Hematopoietic multipotent progenitor cell treated with erythropoietin and hydrocortisone succinate and interleukin-3 and kit ligand, for 4 days (in vitro differentiated cells): ENCODE measurements at regions not wholly inside any gene's neighbourhood (a gene's known extent, or its start where the extent isn't known, plus 50 kb on each side); places are given as distances from the start of the nearest gene placed in this dataset.
A peak's percentile ranks its signal among the peaks of the same experiment; 100 is the strongest.

Experiments
- DNase-seq: peaks from one replicate; pipeline ENCODE4 v3.0.0-alpha.2; 2015

DNA sequence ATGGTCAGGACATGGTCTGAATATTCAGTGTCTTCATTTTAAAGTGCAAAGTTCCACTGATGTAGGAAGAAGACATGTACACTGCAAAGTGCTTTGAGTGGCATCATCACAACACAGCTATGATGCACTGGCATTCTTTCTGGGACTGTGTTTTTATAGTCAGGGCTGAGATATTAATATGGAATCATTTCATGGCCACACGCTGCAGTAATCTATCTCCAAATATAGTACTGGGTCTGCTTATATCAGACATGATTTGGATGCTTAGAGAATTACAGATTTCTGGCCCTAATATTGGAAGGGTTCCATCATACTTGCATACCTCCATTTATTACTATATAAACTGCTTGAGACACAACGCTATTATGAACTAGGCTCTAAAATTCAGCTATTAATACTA is 1170.9 kb downstream of the NLGN4X start:
- DNase-seq, result no peak

DNA sequence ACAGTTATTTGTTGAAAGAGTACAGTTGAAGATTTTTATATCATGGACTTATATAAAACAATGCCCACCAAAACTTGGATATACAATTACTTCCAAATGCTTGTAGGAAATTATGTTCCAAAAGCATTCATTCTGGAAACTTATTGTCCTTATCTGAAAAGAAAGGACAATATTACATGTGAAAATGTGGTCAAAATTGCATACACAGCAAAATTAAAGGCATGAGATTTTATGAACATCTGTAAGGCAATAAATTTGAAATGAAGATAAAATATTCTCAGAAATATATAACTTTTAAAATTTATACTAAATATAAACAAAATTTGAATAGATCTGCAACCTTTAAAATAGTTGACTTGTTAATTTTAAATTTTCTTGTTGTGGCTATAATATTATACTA is 1173.8 kb downstream of the NLGN4X start:
- no peak for DNase-seq

GRCh38 chrX:5051831-5052491 is 1176.7 kb downstream of the NLGN4X start:
- DNase-seq, result peak; percentile 94

GRCh38 chrX:5042563-5042962 is 1186.1 kb downstream of the NLGN4X start:
- DNase-seq, result no peak

DNA sequence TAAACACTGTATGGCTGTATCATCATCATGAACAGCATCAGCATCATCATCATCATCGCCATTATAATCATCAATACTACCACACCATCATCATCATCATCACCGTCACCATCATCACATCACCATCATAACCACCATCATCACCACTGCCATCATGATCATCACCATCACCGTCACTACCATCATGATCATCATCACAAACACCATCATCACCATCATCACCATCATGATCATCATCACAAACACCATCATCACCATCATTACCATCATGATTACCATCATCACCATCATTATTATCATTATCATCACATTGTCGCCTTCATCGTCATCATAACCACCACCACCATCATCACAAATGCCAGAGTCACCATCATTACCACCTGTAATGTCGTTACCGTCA is 1196.9 kb downstream of the NLGN4X start:
- no peak for DNase-seq

DNA sequence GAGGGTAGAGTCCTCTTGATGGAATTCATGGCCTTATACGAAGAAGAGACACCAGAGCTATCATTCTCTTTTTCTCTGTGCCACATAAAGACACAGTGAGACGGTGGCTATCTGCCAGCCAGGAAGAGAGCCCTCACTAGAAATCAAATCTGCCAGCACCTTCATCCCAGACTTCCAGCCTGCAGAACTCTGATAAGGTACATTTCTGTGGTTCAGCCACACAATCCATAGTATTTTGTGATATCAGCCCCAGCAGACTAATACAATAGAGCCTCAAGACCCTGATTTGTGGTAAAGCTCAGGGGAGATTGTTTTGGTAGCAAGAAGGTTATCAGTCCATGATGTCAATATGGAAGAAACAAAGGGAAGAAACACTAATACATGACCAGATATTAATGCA is 1213.2 kb downstream of the NLGN4X start:
- DNase-seq, result peak; percentile 86

- DNase-seq, result peak; percentile 32
Measured at GRCh38 chrX:4994855-4995254, 1233.8 kb downstream of the NLGN4X start.

DNA sequence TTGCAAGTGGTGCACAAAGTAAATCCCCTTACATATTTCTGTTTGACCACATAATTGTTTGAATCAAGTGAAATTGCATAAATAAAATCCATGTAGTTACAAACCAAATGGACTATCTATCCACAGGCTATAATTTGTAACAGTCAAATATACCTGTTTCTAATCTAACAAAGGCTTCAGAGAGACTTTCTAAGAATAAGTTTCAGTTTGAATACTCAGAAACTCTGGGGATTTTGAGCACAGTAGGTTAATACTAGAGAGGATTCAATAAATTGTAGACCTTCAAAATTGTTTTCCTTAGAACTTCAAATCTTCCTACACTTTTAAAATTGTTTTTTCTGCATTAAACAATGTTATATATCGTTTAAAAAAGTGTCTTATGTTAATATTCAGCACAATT is 1250.1 kb downstream of the NLGN4X start:
- no peak for DNase-seq

GRCh38 chrX:4971646-4972045 is 1257.0 kb downstream of the NLGN4X start:
- no peak for DNase-seq

GRCh38 chrX:4964112-4964511 is 1250.7 kb upstream of the PRKX start:
- DNase-seq, result no peak

- DNase-seq, result no peak
Measured at GRCh38 chrX:4963432-4963831, 1250.0 kb upstream of the PRKX start.

DNA sequence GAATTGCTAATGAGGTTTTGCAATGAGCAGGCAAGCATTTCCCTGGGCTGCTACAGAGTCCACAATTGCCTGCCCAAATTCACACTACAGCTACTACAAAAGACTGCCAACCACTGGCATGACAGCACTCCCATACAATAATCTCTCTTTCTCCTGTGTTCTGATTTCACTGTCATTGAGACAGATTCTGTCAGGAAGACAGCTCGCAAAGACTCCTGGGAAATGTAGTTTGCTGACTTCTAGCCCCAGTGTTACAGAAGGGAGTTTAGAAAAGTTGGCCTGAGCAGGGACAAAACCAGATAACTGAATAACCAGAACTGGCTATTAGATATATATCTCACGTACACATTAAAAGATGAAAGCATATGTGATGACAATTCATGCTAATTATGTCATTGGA is 1231.3 kb upstream of the PRKX start:
- no peak for DNase-seq

DNA sequence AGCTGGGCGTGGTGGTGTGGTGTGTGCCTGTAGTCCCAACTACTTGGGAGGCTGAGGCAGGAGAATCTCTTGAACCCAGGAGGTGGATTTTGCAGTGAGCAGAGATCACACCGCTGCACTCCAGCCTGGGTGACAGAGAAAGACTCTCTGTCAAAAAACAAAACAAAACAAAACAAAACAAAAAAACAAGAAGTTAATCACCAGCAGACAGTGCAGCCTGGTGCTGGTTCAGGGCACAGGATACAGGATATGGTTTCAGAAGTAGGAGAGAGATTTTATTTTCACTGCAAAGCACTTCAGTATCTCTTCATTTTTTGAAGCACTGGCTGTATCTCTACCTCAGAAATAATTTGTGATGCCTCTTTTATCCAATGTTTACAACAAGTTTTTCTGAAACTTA is 1222.9 kb upstream of the PRKX start:
- DNase-seq, result peak; percentile 31

GRCh38 chrX:4935846-4936245 is 1222.4 kb upstream of the PRKX start:
- peak; percentile 87 for DNase-seq

DNA sequence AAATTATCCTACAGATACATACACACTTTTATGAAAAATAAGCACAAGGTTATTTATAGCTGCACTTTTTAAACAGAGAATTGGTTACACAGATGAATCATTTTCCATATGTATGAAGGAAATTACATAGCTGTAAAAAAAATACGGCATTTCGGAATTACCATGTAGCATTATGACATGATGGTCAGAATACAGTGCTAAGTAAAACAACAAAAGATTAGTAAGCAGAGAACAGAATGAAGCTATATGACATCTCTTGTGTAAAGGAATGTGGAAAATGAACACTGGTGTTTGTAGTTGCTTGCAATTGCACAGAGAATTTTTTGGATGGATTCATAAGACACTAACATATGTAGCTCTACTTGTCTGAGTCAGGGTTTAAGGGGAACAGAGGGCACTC is 1222.0 kb upstream of the PRKX start:
- DNase-seq, result no peak

- no peak for DNase-seq
Measured at GRCh38 chrX:4932790-4933189, 1219.3 kb upstream of the PRKX start.

- DNase-seq, result no peak
Measured at GRCh38 chrX:4930426-4930825, 1217.0 kb upstream of the PRKX start.

GRCh38 chrX:4925911-4926310 is 1212.5 kb upstream of the PRKX start:
- DNase-seq, result no peak

- DNase-seq, result peak; percentile 19
Measured at GRCh38 chrX:4909348-4909747, 1195.9 kb upstream of the PRKX start.

DNA sequence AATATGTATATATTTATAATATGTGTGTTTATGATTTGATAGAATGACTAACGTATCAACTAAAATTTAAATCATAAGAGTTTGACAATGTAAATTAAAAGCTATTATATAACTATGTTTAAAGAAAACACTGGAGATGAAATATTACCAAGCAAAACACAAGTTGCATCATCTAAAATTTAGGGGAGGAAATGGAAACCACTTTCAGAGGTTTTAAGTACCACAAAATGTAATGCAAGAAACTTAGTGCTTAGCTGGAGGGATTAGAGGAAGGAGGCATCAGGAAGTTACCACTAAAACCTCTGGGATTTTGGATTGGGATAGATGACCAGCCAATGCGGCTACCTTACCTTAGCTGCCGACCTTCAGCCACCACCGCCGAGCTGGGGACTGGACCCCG is 1192.1 kb upstream of the PRKX start:
- peak; percentile 31 for DNase-seq

DNA sequence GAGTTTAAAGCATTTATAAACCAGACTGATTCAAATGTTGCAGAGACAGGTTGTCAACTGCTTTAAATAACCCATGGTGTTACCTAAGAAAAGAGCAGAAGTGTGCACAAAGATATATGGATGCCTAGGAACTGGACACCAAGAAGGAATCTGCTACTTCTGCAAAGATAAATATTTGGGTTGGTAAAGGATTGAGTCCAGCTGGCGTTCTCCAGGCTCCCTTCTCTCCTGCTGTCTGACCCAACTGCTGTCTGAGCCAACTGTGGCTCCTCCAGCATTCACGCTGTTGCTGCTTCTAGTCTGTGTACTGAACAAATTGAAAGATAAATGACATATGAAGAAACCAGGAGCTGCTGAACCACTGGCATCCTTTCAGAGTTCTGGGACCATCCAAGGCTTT is 1167.8 kb upstream of the PRKX start:
- DNase-seq, result no peak

GRCh38 chrX:4878640-4879039 is 1165.2 kb upstream of the PRKX start:
- no peak for DNase-seq

DNA sequence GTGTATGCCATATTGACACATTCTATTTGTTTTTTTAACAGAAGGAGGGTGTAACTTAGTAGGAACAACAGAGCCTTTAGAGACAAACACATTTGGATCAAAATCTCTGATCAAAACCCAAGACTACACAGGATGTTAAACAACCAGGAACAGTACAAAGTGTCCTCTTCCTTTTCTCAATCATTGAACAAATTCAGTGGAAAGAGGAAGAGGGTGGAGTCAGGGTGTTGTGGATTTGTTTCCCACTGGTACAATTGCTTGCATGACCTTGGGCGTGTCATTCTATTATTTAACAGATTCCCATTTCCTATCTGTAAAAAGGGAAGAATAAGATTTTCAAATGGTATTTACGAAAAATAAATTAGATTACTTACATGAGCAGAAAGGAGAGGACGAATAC is 1162.8 kb upstream of the PRKX start:
- no peak for DNase-seq

- no peak for DNase-seq
Measured at GRCh38 chrX:4851534-4851933, 1138.1 kb upstream of the PRKX start.

DNA sequence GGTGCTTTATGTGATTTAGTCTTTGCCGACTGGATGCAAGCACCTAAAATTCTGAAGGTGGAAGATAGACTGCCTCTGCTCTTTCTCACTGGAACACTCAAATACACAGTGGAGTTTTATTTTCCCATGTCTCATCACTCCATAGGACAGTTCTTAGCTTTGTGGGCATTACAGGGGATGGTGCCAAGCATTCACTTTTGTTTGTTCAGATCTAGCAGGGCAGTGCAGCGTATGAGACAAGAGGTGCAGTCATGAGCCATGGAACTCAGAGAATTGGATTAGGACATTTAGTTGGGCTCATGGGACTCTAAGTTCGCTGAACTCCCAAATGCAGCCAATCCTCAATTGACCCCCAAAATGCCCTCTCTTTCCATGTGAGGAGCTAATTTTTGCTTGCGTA is 1136.9 kb upstream of the PRKX start:
- no peak for DNase-seq

DNA sequence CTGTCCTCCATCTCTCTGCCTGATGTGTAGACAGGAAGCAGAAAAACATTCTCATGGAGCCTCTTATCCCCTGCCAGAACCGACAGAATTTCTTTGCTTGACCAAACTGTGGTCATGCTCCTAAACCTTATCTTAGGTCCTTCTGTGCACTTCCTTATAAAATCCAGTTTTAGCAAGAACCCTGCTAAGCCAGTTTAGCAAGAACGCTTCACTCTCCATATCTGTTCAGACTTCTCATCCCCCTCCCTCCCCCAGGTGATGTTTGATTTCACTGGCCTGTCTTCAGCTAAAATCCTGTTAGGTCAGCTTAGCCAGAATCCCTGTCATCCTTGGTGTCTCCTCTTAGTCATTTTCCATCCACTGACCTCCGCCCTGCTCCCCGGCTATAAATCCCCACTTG is 1130.9 kb upstream of the PRKX start:
- DNase-seq, result peak; percentile 33
